SK-N-SH treated with all-trans-retinoic acid at 6 μM for 48 hours (cell line): ENCODE measurements at regions not wholly inside any gene's neighbourhood (a gene's known extent, or its start where the extent isn't known, plus 50 kb on each side); places are given as distances from the start of the nearest gene placed in this dataset.

Experiments used
- ATAC-seq: fragments of 200-7000 bp; cut with Tn5 transposase; 3 replicates; pipeline ENCODE4 v1.9.1; 2020; ENCODE audit warnings: mild to moderate bottlenecking, moderate library complexity
- ARNTL ChIP-seq: fragments of 450-650 bp; formaldehyde crosslinking; IDR thresholded peaks from 2 replicates; pipeline ENCODE4 v1.5.0; 2020; ENCODE audit warnings: low read depth, mild to moderate bottlenecking, moderate library complexity, borderline replicate concordance
- CSDC2 ChIP-seq: fragments of 250-450 bp; sonication (Bioruptor Pico); IDR thresholded peaks from 2 replicates; pipeline ENCODE4 v1.5.0; 2020; ENCODE audit warnings: mild to moderate bottlenecking, moderate library complexity
- ESRRG ChIP-seq: fragments of 250-450 bp; sonication (Bioruptor Pico); IDR thresholded peaks from 2 replicates; pipeline ENCODE4 v1.6.1; 2021; ENCODE audit warnings: mild to moderate bottlenecking
- ISL1 ChIP-seq: fragments of 250-450 bp; sonication (Bioruptor Pico); IDR thresholded peaks from 2 replicates; pipeline ENCODE4 v2.1.2; 2022; ENCODE audit warnings: mild to moderate bottlenecking, moderate library complexity
- OSR1 ChIP-seq: fragments of 250-450 bp; sonication (Bioruptor Pico); IDR thresholded peaks from 2 replicates; pipeline ENCODE4 v1.8.0; 2022; ENCODE audit warnings: moderate library complexity, mild to moderate bottlenecking, inconsistent platforms
- PPARA ChIP-seq: fragments of 250-450 bp; sonication (Bioruptor Pico); IDR thresholded peaks from 2 replicates; pipeline ENCODE4 v1.5.0; 2020; ENCODE audit warnings: mild to moderate bottlenecking, borderline replicate concordance
- SNAI2 ChIP-seq: fragments of 250-450 bp; sonication (Bioruptor Pico); IDR thresholded peaks from 2 replicates; pipeline ENCODE4 v1.5.0; 2020; ENCODE audit warnings: mild to moderate bottlenecking, moderate library complexity
- ZFP3 ChIP-seq: fragments of 250-450 bp; sonication (Bioruptor Pico); IDR thresholded peaks from 2 replicates; pipeline ENCODE4 v1.5.0; 2020; ENCODE audit warnings: mild to moderate bottlenecking, moderate library complexity
- ZFP30 ChIP-seq: fragments of 450-650 bp; formaldehyde crosslinking; IDR thresholded peaks from 2 replicates; pipeline ENCODE4 v1.5.0; 2022; ENCODE audit warnings: mild to moderate bottlenecking, moderate library complexity
- ZNF565 ChIP-seq: fragments of 450-650 bp; formaldehyde crosslinking; conservative IDR thresholded peaks from 2 replicates; pipeline ENCODE4 v1.5.0; 2020; ENCODE audit warnings: low read depth, mild to moderate bottlenecking, moderate library complexity
- ZNF70 ChIP-seq: fragments of 450-650 bp; formaldehyde crosslinking; IDR thresholded peaks from 2 replicates; pipeline ENCODE4 v1.5.0; 2020; ENCODE audit warnings: mild to moderate bottlenecking, moderate library complexity
- ZNF8 ChIP-seq: fragments of 450-650 bp; formaldehyde crosslinking; IDR thresholded peaks from 2 replicates; pipeline ENCODE4 v1.5.0; 2020; ENCODE audit warnings: mild to moderate bottlenecking, moderate library complexity
- TF ChIP-seq, protein P1 (sequence below): fragments of 250-450 bp; sonication (Bioruptor Pico); IDR thresholded peaks from 2 replicates; pipeline ENCODE4 v1.5.1; 2021; ENCODE audit warnings: mild to moderate bottlenecking, moderate library complexity
- TF ChIP-seq, protein P2 (sequence below): fragments of 250-450 bp; sonication (Bioruptor Pico); IDR thresholded peaks from 2 replicates; pipeline ENCODE4 v1.5.0; 2020; ENCODE audit warnings: mild to moderate bottlenecking, moderate library complexity
- TF ChIP-seq, protein P3 (sequence below): fragments of 250-450 bp; sonication (Bioruptor Pico); IDR thresholded peaks from 2 replicates; pipeline ENCODE4 v1.8.0; 2021; ENCODE audit warnings: low read depth, mild to moderate bottlenecking, moderate library complexity, borderline replicate concordance
- TF ChIP-seq, protein P4 (sequence below): fragments of 250-450 bp; sonication (Bioruptor Pico); IDR thresholded peaks from 2 replicates; pipeline ENCODE4 v1.5.1; 2020; ENCODE audit warnings: low read depth, mild to moderate bottlenecking, moderate library complexity
- TF ChIP-seq, protein P5 (sequence below): fragments of 250-450 bp; sonication (Bioruptor Pico); IDR thresholded peaks from 2 replicates; pipeline ENCODE4 v1.8.0; 2020; ENCODE audit warnings: mild to moderate bottlenecking, moderate library complexity, borderline replicate concordance

DNA sequence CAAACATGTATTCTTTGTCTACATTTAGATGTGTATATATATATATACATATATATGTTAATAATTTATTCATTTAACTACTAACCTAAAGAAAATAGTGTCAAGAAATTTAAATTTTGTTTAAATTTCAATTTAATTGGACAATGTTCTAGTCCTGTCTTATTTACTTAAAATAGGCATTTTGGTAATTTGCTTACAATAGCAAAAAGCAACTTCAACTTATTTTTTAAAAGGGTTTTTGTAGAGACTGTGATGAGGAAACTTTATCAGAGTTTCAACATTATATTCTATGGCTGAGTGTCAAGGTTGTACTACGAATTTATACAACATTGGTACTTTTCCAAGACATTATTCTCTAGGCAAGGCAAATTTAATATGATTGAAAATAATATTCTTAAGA is 212.0 kb upstream of the ARSJ start:
- TF ChIP-seq ARNTL (no peak), ISL1 (CRISPR knock-in tag) (no peak), ZNF565 (CRISPR knock-in tag) (no peak), ZNF8 (CRISPR knock-in tag) (no peak), OSR1 (no peak), ESRRG (CRISPR knock-in tag) (no peak), ZFP30 (CRISPR knock-in tag) (no peak), ZFP3 (no peak), CSDC2 (CRISPR knock-in tag) (no peak), SNAI2 (CRISPR knock-in tag) (no peak)
- TF ChIP-seq, protein P1, sequence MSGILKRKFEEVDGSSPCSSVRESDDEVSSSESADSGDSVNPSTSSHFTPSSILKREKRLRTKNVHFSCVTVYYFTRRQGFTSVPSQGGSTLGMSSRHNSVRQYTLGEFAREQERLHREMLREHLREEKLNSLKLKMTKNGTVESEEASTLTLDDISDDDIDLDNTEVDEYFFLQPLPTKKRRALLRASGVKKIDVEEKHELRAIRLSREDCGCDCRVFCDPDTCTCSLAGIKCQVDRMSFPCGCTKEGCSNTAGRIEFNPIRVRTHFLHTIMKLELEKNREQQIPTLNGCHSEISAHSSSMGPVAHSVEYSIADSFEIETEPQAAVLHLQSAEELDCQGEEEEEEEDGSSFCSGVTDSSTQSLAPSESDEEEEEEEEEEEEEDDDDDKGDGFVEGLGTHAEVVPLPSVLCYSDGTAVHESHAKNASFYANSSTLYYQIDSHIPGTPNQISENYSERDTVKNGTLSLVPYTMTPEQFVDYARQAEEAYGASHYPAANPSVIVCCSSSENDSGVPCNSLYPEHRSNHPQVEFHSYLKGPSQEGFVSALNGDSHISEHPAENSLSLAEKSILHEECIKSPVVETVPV (CRISPR knock-in tag) = no peak
- TF ChIP-seq, protein P2, sequence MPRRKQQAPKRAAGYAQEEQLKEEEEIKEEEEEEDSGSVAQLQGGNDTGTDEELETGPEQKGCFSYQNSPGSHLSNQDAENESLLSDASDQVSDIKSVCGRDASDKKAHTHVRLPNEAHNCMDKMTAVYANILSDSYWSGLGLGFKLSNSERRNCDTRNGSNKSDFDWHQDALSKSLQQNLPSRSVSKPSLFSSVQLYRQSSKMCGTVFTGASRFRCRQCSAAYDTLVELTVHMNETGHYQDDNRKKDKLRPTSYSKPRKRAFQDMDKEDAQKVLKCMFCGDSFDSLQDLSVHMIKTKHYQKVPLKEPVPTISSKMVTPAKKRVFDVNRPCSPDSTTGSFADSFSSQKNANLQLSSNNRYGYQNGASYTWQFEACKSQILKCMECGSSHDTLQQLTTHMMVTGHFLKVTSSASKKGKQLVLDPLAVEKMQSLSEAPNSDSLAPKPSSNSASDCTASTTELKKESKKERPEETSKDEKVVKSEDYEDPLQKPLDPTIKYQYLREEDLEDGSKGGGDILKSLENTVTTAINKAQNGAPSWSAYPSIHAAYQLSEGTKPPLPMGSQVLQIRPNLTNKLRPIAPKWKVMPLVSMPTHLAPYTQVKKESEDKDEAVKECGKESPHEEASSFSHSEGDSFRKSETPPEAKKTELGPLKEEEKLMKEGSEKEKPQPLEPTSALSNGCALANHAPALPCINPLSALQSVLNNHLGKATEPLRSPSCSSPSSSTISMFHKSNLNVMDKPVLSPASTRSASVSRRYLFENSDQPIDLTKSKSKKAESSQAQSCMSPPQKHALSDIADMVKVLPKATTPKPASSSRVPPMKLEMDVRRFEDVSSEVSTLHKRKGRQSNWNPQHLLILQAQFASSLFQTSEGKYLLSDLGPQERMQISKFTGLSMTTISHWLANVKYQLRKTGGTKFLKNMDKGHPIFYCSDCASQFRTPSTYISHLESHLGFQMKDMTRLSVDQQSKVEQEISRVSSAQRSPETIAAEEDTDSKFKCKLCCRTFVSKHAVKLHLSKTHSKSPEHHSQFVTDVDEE (CRISPR knock-in tag) = no peak
- TF ChIP-seq, protein P3, sequence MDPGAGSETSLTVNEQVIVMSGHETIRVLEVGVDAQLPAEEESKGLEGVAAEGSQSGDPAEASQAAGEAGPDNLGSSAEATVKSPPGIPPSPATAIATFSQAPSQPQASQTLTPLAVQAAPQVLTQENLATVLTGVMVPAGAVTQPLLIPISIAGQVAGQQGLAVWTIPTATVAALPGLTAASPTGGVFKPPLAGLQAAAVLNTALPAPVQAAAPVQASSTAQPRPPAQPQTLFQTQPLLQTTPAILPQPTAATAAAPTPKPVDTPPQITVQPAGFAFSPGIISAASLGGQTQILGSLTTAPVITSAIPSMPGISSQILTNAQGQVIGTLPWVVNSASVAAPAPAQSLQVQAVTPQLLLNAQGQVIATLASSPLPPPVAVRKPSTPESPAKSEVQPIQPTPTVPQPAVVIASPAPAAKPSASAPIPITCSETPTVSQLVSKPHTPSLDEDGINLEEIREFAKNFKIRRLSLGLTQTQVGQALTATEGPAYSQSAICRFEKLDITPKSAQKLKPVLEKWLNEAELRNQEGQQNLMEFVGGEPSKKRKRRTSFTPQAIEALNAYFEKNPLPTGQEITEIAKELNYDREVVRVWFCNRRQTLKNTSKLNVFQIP (CRISPR knock-in tag) = no peak
- no peak for ATAC-seq

DNA sequence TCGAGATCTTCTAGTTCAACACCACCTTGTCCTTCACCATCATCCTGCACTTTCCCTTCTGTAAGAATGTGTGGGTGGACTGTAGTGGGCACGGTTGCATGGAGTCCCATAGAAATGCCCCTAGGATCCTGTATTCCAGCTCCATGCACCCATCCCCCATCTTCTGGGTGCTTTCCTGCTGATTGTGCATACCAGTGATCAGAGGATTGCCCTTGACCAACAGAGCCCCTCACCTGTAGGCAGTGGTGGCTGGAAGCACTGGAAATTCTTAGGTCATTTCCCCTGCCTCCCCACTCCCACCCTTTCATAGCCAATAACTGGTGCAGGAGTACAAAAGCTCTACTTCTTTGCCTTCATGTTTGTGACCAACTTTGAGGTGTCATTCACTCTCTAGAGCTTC is 213.4 kb upstream of the ARSJ start:
- no peak for ATAC-seq
- TF ChIP-seq ESRRG (CRISPR knock-in tag) (no peak), ZFP30 (CRISPR knock-in tag) (no peak)

DNA sequence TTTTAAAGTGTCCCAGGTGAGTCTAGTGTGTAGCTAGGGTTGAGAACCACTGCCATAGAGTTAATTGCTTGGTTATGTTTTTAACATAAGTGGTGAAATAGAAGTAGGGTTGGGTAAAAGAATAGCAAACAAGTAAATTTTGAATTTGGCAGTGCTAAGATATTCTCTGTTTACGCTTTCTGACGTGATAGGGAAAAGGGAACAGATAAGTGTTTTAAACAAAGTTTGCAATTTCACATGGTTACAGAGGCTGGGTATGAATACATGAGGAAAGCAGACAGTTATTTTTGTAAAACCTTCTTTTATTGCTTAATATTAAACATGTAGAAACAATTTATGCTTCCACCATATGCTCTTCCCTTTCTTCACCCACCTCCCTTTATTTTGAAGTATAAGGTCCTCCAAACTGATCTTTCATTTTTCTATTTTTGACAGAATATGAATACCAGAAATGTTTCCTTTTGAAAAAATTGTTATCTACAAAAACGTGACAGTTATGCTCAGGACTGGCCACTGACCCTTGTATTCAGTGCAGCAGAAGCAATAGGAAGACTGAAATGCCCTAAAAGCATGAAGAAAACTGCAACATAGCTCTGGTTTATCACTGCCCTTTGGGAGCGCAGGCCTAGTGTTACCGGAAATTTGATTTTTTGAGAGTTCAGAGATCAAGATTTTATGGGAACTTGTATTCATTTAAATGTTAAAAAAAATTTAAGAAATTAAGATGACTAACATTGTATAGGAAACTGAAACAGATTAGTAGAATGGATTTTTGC is 214.4 kb upstream of the ARSJ start:
- ATAC-seq = no peak
- TF ChIP-seq SNAI2 (CRISPR knock-in tag) = no peak

DNA sequence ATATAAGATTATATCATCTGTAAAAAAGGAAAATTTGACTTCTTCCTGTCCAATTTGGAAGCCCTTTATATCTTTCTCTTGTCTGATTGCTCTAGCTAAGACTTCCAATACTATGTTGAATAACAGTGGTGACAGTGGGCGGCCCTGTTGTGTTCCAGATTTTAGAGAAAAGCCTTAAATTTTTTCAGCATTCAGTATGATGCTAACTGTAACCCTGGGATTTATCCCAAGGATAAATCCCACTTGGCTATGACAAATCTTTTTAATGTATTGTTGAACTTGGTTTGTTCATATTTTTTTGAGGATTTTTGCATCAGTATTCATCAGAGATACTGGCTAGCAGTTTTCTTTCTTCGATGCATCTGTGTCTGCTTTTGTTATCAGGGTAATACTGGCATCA is 217.2 kb upstream of the ARSJ start:
- no peak for TF ChIP-seq ISL1 (CRISPR knock-in tag)
- ATAC-seq = no peak

DNA sequence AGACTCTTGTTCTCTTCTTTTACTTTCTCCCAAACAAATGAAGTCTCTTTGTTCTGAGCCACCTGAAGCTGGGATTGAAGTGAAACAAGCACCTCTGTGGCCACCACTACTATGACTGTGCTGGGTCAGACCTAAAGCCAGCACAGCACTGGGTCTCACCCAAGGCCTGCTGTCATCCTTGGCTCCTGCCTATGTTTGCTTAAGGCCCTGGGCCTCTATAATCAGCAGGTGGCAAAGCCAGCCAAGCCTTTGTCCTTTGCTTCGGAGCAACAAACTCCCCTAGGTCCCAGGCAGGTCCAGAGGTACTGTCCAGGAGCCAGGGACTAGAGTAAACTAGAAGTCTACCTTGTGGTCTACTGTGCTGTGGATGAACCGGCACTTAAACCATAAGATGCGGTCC is 220.6 kb upstream of the ARSJ start:
- no peak for ATAC-seq
- TF ChIP-seq, protein P1 (CRISPR knock-in tag) = no peak
- TF ChIP-seq, protein P4, sequence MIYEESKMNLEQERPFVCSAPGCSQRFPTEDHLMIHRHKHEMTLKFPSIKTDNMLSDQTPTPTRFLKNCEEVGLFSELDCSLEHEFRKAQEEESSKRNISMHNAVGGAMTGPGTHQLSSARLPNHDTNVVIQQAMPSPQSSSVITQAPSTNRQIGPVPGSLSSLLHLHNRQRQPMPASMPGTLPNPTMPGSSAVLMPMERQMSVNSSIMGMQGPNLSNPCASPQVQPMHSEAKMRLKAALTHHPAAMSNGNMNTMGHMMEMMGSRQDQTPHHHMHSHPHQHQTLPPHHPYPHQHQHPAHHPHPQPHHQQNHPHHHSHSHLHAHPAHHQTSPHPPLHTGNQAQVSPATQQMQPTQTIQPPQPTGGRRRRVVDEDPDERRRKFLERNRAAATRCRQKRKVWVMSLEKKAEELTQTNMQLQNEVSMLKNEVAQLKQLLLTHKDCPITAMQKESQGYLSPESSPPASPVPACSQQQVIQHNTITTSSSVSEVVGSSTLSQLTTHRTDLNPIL (CRISPR knock-in tag) = no peak
- TF ChIP-seq, protein P2 (CRISPR knock-in tag) = no peak
- TF ChIP-seq, protein P5, sequence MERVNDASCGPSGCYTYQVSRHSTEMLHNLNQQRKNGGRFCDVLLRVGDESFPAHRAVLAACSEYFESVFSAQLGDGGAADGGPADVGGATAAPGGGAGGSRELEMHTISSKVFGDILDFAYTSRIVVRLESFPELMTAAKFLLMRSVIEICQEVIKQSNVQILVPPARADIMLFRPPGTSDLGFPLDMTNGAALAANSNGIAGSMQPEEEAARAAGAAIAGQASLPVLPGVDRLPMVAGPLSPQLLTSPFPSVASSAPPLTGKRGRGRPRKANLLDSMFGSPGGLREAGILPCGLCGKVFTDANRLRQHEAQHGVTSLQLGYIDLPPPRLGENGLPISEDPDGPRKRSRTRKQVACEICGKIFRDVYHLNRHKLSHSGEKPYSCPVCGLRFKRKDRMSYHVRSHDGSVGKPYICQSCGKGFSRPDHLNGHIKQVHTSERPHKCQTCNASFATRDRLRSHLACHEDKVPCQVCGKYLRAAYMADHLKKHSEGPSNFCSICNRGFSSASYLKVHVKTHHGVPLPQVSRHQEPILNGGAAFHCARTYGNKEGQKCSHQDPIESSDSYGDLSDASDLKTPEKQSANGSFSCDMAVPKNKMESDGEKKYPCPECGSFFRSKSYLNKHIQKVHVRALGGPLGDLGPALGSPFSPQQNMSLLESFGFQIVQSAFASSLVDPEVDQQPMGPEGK (CRISPR knock-in tag) = no peak
- TF ChIP-seq PPARA (CRISPR knock-in tag) = no peak
- TF ChIP-seq OSR1 = no peak
- no peak for TF ChIP-seq ZNF70 (CRISPR knock-in tag)
- no peak for TF ChIP-seq ESRRG (CRISPR knock-in tag)
- TF ChIP-seq, protein P3 (CRISPR knock-in tag) = no peak
- TF ChIP-seq ZNF565 (CRISPR knock-in tag) = no peak
